GM23338 (cell line): ENCODE measurements at regions not wholly inside any gene's neighbourhood (a gene's known extent, or its start where the extent isn't known, plus 50 kb on each side); places are given as distances from the start of the nearest gene placed in this dataset.

Experiments
- ATAC-seq: fragments of 200-7000 bp; cut with Tn5 transposase; 3 replicates; pipeline ENCODE4 v1.9.1; 2020
- DNase-seq: peaks from one replicate; pipeline ENCODE4 v3.0.0-alpha.2; 2015; ENCODE audit warnings: low spot score
- H2AFZ ChIP-seq: fragments of 200-600 bp; sonication (generic); 2 replicates; pipeline ENCODE4 v1.8.0; 2016; ENCODE audit warnings: antibody characterized with exemption, mild to moderate bottlenecking, moderate library complexity
- H3F3A ChIP-seq: fragments of 200-600 bp; sonication (generic); replicated peaks from 2 replicates; pipeline ENCODE4 v1.8.0; 2017; ENCODE audit warnings: antibody characterized with exemption, mixed run types, low read depth
- H3K27ac ChIP-seq: fragments of 200-600 bp; sonication (generic); 2 replicates; pipeline ENCODE4 v1.6.1; 2016; ENCODE audit warnings: low read depth
- H3K27me3 ChIP-seq: fragments of 200-600 bp; sonication (generic); 2 replicates; pipeline ENCODE4 v1.8.0; 2016; ENCODE audit warnings: mild to moderate bottlenecking, mixed run types, moderate library complexity; ENCODE audit not compliant: insufficient read depth
- H3K36me3 ChIP-seq: fragments of 200-600 bp; sonication (generic); 2 replicates; pipeline ENCODE4 v1.8.0; 2016; ENCODE audit warnings: mild to moderate bottlenecking; ENCODE audit not compliant: insufficient read depth
- H3K4me1 ChIP-seq: fragments of 200-600 bp; sonication (generic); 2 replicates; pipeline ENCODE4 v1.8.0; 2016; ENCODE audit warnings: mild to moderate bottlenecking, moderate library complexity; ENCODE audit not compliant: insufficient read depth
- H3K4me2 ChIP-seq: fragments of 200-600 bp; sonication (generic); 2 replicates; pipeline ENCODE4 v1.7.1; 2017; ENCODE audit warnings: mixed run types
- H3K4me3 ChIP-seq: fragments of 200-600 bp; sonication (generic); 2 replicates; pipeline ENCODE4 v1.6.1; 2016; ENCODE audit warnings: mixed run types
- H3K79me2 ChIP-seq: fragments of 200-600 bp; sonication (generic); replicated peaks from 2 replicates; pipeline ENCODE4 v1.8.0; 2017; ENCODE audit warnings: mild to moderate bottlenecking; ENCODE audit not compliant: insufficient read depth
- H3K9me2 ChIP-seq: fragments of 200-600 bp; sonication (generic); 2 replicates; pipeline ENCODE4 v1.8.0; 2017; ENCODE audit not compliant: insufficient read depth
- H4K20me1 ChIP-seq: fragments of 200-600 bp; sonication (generic); replicated peaks from 2 replicates; pipeline ENCODE4 v1.8.0; 2017; ENCODE audit warnings: mild to moderate bottlenecking; ENCODE audit not compliant: insufficient read depth
- H3K27ac Mint-ChIP-seq: 2 replicates; pipeline ENCODE4 v1.8.0; 2020; ENCODE audit warnings: inconsistent platforms, mild to moderate bottlenecking, moderate library complexity, mixed read lengths
- H3K27me3 Mint-ChIP-seq: 3 replicates; pipeline ENCODE4 v1.8.0; 2022; ENCODE audit warnings: low read depth, mild to moderate bottlenecking, moderate library complexity, mixed read lengths, inconsistent platforms; ENCODE audit not compliant: insufficient read depth, poor library complexity
- H3K36me3 Mint-ChIP-seq: 3 replicates; pipeline ENCODE4 v1.8.0; 2021; ENCODE audit warnings: low read depth, mild to moderate bottlenecking, inconsistent platforms, moderate library complexity, mixed read lengths
- H3K4me1 Mint-ChIP-seq: 3 replicates; pipeline ENCODE4 v1.8.0; 2020; ENCODE audit warnings: mild to moderate bottlenecking, inconsistent platforms, mixed read lengths
- H3K4me3 Mint-ChIP-seq: 3 replicates; pipeline ENCODE4 v1.8.0; 2021; ENCODE audit warnings: moderate library complexity, mild to moderate bottlenecking, inconsistent platforms, mixed read lengths
- H3K9me3 Mint-ChIP-seq: 3 replicates; pipeline ENCODE4 v1.8.0; 2020; ENCODE audit warnings: moderate library complexity, mild to moderate bottlenecking, inconsistent platforms, mixed read lengths
- CREB1 ChIP-seq: fragments of 250-450 bp; sonication (Bioruptor Pico); IDR thresholded peaks from 2 replicates; pipeline ENCODE4 v1.5.0; 2020; ENCODE audit warnings: low read depth, mild to moderate bottlenecking, moderate library complexity
- CTCF ChIP-seq, 2 experiments: fragments of 200-600 bp in 1 of 2; sonication (generic) in 1 of 2; conservative IDR thresholded peaks; 2 replicates each; pipeline versions ENCODE4 v1.5.1 to v1.6.1; 2016 to 2017; ENCODE audit warnings: antibody characterized with exemption in 2 of 2, low read depth in 2 of 2, mild to moderate bottlenecking in 2 of 2, moderate library complexity in 1 of 2
- ETS1 ChIP-seq: IDR thresholded peaks from 2 replicates; pipeline ENCODE4 v1.6.1; 2016; ENCODE audit warnings: antibody characterized with exemption
- EZH2 ChIP-seq: fragments of 200-600 bp; sonication (generic); IDR thresholded peaks from one replicate; pipeline ENCODE4 v1.8.0; 2017; ENCODE audit warnings: antibody characterized with exemption, mild to moderate bottlenecking, low read depth; ENCODE audit not compliant: unreplicated experiment
- EZH2phosphoT487 ChIP-seq: fragments of 200-600 bp; sonication (generic); IDR thresholded peaks from one replicate; pipeline ENCODE4 v1.8.1; 2018; ENCODE audit warnings: antibody characterized with exemption; ENCODE audit not compliant: unreplicated experiment
- JUNB ChIP-seq: IDR thresholded peaks from one replicate; pipeline ENCODE4 v1.6.1; 2016; ENCODE audit warnings: antibody characterized with exemption; ENCODE audit not compliant: unreplicated experiment
- NANOG ChIP-seq: IDR thresholded peaks from 2 replicates; pipeline ENCODE4 v1.6.1; 2016; ENCODE audit warnings: antibody characterized with exemption, borderline replicate concordance
- POLR2AphosphoS5 ChIP-seq: IDR thresholded peaks from 2 replicates; pipeline ENCODE4 v1.6.1; 2016; ENCODE audit warnings: antibody characterized with exemption, low read depth
- REST ChIP-seq: IDR thresholded peaks from one replicate; pipeline ENCODE4 v1.6.1; 2018; ENCODE audit warnings: antibody characterized with exemption; ENCODE audit not compliant: unreplicated experiment
- STAT1 ChIP-seq: IDR thresholded peaks from one replicate; pipeline ENCODE4 v1.6.1; 2016; ENCODE audit warnings: antibody characterized with exemption; ENCODE audit not compliant: unreplicated experiment
- ZNF114 ChIP-seq: fragments of 250-450 bp; sonication (Bioruptor Pico); IDR thresholded peaks from 2 replicates; pipeline ENCODE4 v1.5.0; 2020; ENCODE audit warnings: mild to moderate bottlenecking, moderate library complexity
- ZNF331 ChIP-seq: fragments of 250-450 bp; sonication (Bioruptor Pico); IDR thresholded peaks from 2 replicates; pipeline ENCODE4 v1.5.0; 2020; ENCODE audit warnings: low read depth, mild to moderate bottlenecking, moderate library complexity
- ZNF462 ChIP-seq: fragments of 250-450 bp; sonication (Bioruptor Pico); IDR thresholded peaks from 2 replicates; pipeline ENCODE4 v1.5.0; 2020; ENCODE audit warnings: mild to moderate bottlenecking, moderate library complexity

GRCh38 chr16:63776034-63776433 lies 1345.8 kb downstream of the CDH11 start (continued):
- TF ChIP-seq REST = no peak
- no peak for TF ChIP-seq ETS1
- no peak for TF ChIP-seq STAT1
- no peak for TF ChIP-seq POLR2AphosphoS5
- TF ChIP-seq CTCF (conservative IDR thresholded peaks at IDR 0.05; ENCODE audit: low read depth in 2 of 2) = no peak
- no peak for TF ChIP-seq JUNB
- TF ChIP-seq EZH2phosphoT487 = no peak

- Mint-ChIP-seq H3K4me1 (no peaks in the 10 kb centered on the region), H3K4me3 (no peak overlapping the region), H3K9me3 (peaks cover 5% of the 10 kb centered on the region; the same call in 1 of the 3 replicates), H3K27me3 (no peaks in the 10 kb centered on the region), H3K27ac (no peak overlapping the region), H3K36me3 (no peaks in the 10 kb centered on the region)
- H3F3A ChIP-seq = no peaks in the 10 kb centered on the region
- H3K4me2 ChIP-seq = no peak overlapping the region
- H3K4me3 ChIP-seq = no peak overlapping the region
- no peaks in the 10 kb centered on the region for H3K27me3 ChIP-seq
- H2AFZ ChIP-seq = no peak overlapping the region
- no peaks in the 10 kb centered on the region for H3K79me2 ChIP-seq
- no peaks in the 10 kb centered on the region for H3K36me3 ChIP-seq
- ATAC-seq (no peak), DNase-seq (no peak)
- no peak overlapping the region for H3K27ac ChIP-seq
- H3K4me1 ChIP-seq = no peaks in the 10 kb centered on the region
- peaks cover 6% of the 10 kb centered on the region; the same call in 1 of the 2 replicates for H3K9me2 ChIP-seq
- H4K20me1 ChIP-seq = no peaks in the 10 kb centered on the region
- TF ChIP-seq ZNF331 (CRISPR knock-in tag) = no peak
- TF ChIP-seq STAT1 = no peak
- TF ChIP-seq JUNB = no peak
- TF ChIP-seq ZNF462 (CRISPR knock-in tag) = no peak
- no peak for TF ChIP-seq POLR2AphosphoS5
- no peak for TF ChIP-seq EZH2
- no peak for TF ChIP-seq NANOG
- TF ChIP-seq CREB1 (CRISPR knock-in tag) = no peak
- TF ChIP-seq ZNF114 (CRISPR knock-in tag) = no peak
- TF ChIP-seq EZH2phosphoT487 = no peak
Measured at GRCh38 chr16:63774302-63774701, 1347.6 kb downstream of the CDH11 start.
